Panc1 (cell line): ENCODE measurements at regions not wholly inside any gene's neighbourhood (a gene's known extent, or its start where the extent isn't known, plus 50 kb on each side); places are given as distances from the start of the nearest gene placed in this dataset.

Source experiments
- ATAC-seq: fragments of 200-7000 bp; cut with Tn5 transposase; 2 replicates; pipeline ENCODE4 v1.9.1; 2020; ENCODE audit warnings: mild to moderate bottlenecking, moderate library complexity
- BruUV-seq: library from RNA; stranded (reverse); fragments of 400-500 nt; replicated peaks from 2 replicates; lab custom pipeline; 2021; lab: Mats Ljungman, UMichigan
- CTCF ChIA-PET: fragments of 300-600 bp; sonication (Branson Sonifier 250); formaldehyde crosslinking; loops from one replicate; lab custom pipeline; 2022; ENCODE audit warnings: antibody characterized with exemption; lab: Charles Lee
- POLR2A ChIA-PET: fragments of 300-600 bp; sonication (Branson Sonifier 250); formaldehyde crosslinking; loops from one replicate; lab custom pipeline; 2022; ENCODE audit warnings: antibody characterized with exemption; lab: Charles Lee
- DNase-seq: peaks from one replicate; pipeline ENCODE4 v3.0.0-alpha.2; 2010; ENCODE audit warnings: low read depth, low spot score
- H3K27ac ChIP-seq: 2 replicates; pipeline ENCODE4 v1.5.1; 2011; ENCODE audit warnings: mild to moderate bottlenecking, low read length, inconsistent platforms
- H3K27me3 ChIP-seq: fragments of 200-500 bp; sonication (Bioruptor generic); 2 replicates; pipeline ENCODE4 v1.6.0; 2014; ENCODE audit warnings: low read length, inconsistent platforms; ENCODE audit not compliant: control insufficient read depth, insufficient read depth
- H3K36me3 ChIP-seq: fragments of 200-500 bp; sonication (Bioruptor generic); 2 replicates; pipeline ENCODE4 v1.5.1; 2014; ENCODE audit warnings: inconsistent platforms, mild to moderate bottlenecking, low read length, moderate library complexity; ENCODE audit not compliant: control insufficient read depth, insufficient read depth
- H3K4me1 ChIP-seq: 2 replicates; pipeline ENCODE4 v1.5.1; 2011; ENCODE audit warnings: inconsistent platforms, mild to moderate bottlenecking, low read length, moderate library complexity; ENCODE audit not compliant: control insufficient read depth, insufficient read depth
- H3K4me3 ChIP-seq, 2 experiments: 2 replicates each; pipeline ENCODE4 v1.5.1; 2011 to 2012; ENCODE audit warnings: low read depth in 2 of 2, low read length in 2 of 2, mild to moderate bottlenecking in 2 of 2, inconsistent platforms in 1 of 2, moderate library complexity in 1 of 2
- H3K9me3 ChIP-seq: fragments of 200-500 bp; sonication (Bioruptor generic); 2 replicates; pipeline ENCODE4 v1.5.1; 2014; ENCODE audit warnings: low read depth, mild to moderate bottlenecking, inconsistent platforms, low read length, moderate library complexity; ENCODE audit not compliant: control insufficient read depth, insufficient read depth
- CTCF ChIP-seq: fragments of 450-650 bp; IDR thresholded peaks from 2 replicates; pipeline ENCODE4 v1.5.1; 2017; ENCODE audit warnings: mild to moderate bottlenecking
- POLR2AphosphoS5 ChIP-seq: IDR thresholded peaks from 2 replicates; pipeline ENCODE4 v1.6.1; 2012; ENCODE audit warnings: mild to moderate bottlenecking, low read depth, low read length, moderate library complexity
- REST ChIP-seq, 2 experiments: IDR thresholded peaks; 2 replicates each; pipeline ENCODE4 v1.6.1; 2011 to 2012; ENCODE audit warnings: low read depth in 2 of 2, control low read depth in 1 of 2, low read length in 1 of 2, mild to moderate bottlenecking in 1 of 2, moderate library complexity in 1 of 2; ENCODE audit not compliant: insufficient read depth in 1 of 2
- SIN3A ChIP-seq: IDR thresholded peaks from 2 replicates; pipeline ENCODE4 v1.6.1; 2012; ENCODE audit warnings: low read depth, mild to moderate bottlenecking, low read length, moderate library complexity, borderline replicate concordance; ENCODE audit not compliant: insufficient read depth
- TCF7L2 ChIP-seq: IDR thresholded peaks from 2 replicates; pipeline ENCODE4 v1.6.1; 2011; ENCODE audit warnings: mild to moderate bottlenecking, low read depth, low read length, inconsistent platforms
- in situ Hi-C: cut with HindIII; loops from 2 replicates; pipeline ENCODE4 v1.10.0; 2016; ENCODE audit warnings: low sequenced_read_pairs, low pct_unique_long_range_greater_than_20kb
- intact Hi-C: fragments of 100-400 bp; cut with micrococcal nuclease; formaldehyde crosslinking; loops from one replicate; pipeline ENCODE4 v1.10.0; 2022; ENCODE audit not compliant: unreplicated experiment

- H3K27ac ChIP-seq: no peak overlapping the region
- H3K9me3 ChIP-seq: no peaks in the 10 kb centered on the region
- no TSS peak for BruUV-seq
- in situ Hi-C loops (no loop called here), intact Hi-C loops (no loop called here)
- no peaks in the 10 kb centered on the region for H3K36me3 ChIP-seq
- no peaks in the 10 kb centered on the region for H3K4me1 ChIP-seq
- CTCF ChIA-PET: no interaction called here
- no peak for DNase-seq
- no peak for TF ChIP-seq TCF7L2
- no peak for TF ChIP-seq POLR2AphosphoS5
- H3K4me3 ChIP-seq: no peak overlapping the region
- POLR2A ChIA-PET: no interaction called here
- ATAC-seq: no peak
- no peaks in the 10 kb centered on the region for H3K27me3 ChIP-seq
Measured at GRCh38 chr4:157882901-157883300, 289.9 kb downstream of the GASK1B start.

GRCh38 chr4:157880761-157881160, 292.1 kb downstream of the GASK1B start:
- Histone ChIP-seq H3K27me3 (no peaks in the 10 kb centered on the region), H3K4me1 (no peaks in the 10 kb centered on the region), H3K4me3 (no peak overlapping the region), H3K27ac (no peak overlapping the region), H3K36me3 (no peaks in the 10 kb centered on the region), H3K9me3 (no peaks in the 10 kb centered on the region)
- ChIA-PET CTCF (no interaction called here), POLR2A (no interaction called here)
- TF ChIP-seq CTCF: no peak
- TF ChIP-seq SIN3A: no peak
- TF ChIP-seq TCF7L2: no peak
- TF ChIP-seq REST (IDR thresholded peaks at IDR 0.05; ENCODE audit: insufficient read depth in 1 of 2, low read depth in 2 of 2, low read length in 1 of 2): no peak
- no peak for TF ChIP-seq POLR2AphosphoS5
- in situ Hi-C loops: no loop called here
- intact Hi-C loops: no loop called here
- BruUV-seq: no TSS peak
- DNase-seq (no peak), ATAC-seq (no peak)

GRCh38 chr4:157854819-157855218, 318.0 kb downstream of the GASK1B start:
- Histone ChIP-seq H3K36me3 (no peaks in the 10 kb centered on the region), H3K27ac (no peak overlapping the region), H3K4me1 (no peaks in the 10 kb centered on the region), H3K9me3 (no peaks in the 10 kb centered on the region), H3K4me3 (no peak overlapping the region), H3K27me3 (no peaks in the 10 kb centered on the region)
- ChIA-PET POLR2A (no interaction called here), CTCF (no interaction called here)
- no peak for ATAC-seq
- DNase-seq: no peak
- TF ChIP-seq CTCF (no peak), POLR2AphosphoS5 (no peak), REST (IDR thresholded peaks at IDR 0.05; ENCODE audit: insufficient read depth in 1 of 2, low read depth in 2 of 2, low read length in 1 of 2) (no peak), TCF7L2 (no peak), SIN3A (no peak)
- in situ Hi-C loops (no loop called here), intact Hi-C loops (no loop called here)
- BruUV-seq: no TSS peak
